ENCODE measurements at regions not wholly inside any gene's neighbourhood (a gene's known extent, or its start where the extent isn't known, plus 50 kb on each side); places are given as distances from the start of the nearest gene placed in this dataset.

DNA sequence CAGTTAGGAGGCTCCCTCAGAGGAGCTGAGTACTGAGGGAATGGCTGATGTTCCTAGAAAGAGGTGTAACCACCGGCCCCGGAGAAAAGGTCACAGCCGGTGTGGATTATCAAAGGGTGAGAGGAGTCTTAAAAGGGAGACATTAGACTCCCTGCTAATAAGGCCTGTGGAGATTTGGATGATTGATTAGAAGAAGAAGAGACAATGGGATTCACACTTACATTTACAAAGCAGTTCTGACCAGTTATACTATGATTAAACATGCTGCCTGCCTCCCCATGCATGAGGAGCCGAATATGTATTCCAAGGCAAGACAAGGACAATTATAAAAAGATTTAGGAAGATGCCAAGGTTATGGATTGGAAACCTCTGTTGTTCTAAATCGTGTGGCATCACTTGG is 302.4 kb downstream of the SLC4A3 start:
- TF ChIP-seq, protein P1, sequence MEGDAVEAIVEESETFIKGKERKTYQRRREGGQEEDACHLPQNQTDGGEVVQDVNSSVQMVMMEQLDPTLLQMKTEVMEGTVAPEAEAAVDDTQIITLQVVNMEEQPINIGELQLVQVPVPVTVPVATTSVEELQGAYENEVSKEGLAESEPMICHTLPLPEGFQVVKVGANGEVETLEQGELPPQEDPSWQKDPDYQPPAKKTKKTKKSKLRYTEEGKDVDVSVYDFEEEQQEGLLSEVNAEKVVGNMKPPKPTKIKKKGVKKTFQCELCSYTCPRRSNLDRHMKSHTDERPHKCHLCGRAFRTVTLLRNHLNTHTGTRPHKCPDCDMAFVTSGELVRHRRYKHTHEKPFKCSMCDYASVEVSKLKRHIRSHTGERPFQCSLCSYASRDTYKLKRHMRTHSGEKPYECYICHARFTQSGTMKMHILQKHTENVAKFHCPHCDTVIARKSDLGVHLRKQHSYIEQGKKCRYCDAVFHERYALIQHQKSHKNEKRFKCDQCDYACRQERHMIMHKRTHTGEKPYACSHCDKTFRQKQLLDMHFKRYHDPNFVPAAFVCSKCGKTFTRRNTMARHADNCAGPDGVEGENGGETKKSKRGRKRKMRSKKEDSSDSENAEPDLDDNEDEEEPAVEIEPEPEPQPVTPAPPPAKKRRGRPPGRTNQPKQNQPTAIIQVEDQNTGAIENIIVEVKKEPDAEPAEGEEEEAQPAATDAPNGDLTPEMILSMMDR (IDR thresholded peaks at IDR 0.05): no peak
- TF ChIP-seq POLR2A (IDR thresholded peaks at IDR 0.05): no peak
